SIG-M5 (cell line): ENCODE measurements at regions not wholly inside any gene's neighbourhood (a gene's known extent, or its start where the extent isn't known, plus 50 kb on each side); places are given as distances from the start of the nearest gene placed in this dataset.

ENCODE experiments used
- DNase-seq: peaks from one replicate; lab custom pipeline; 2025; lab: John Stamatoyannopoulos, UW

DNA sequence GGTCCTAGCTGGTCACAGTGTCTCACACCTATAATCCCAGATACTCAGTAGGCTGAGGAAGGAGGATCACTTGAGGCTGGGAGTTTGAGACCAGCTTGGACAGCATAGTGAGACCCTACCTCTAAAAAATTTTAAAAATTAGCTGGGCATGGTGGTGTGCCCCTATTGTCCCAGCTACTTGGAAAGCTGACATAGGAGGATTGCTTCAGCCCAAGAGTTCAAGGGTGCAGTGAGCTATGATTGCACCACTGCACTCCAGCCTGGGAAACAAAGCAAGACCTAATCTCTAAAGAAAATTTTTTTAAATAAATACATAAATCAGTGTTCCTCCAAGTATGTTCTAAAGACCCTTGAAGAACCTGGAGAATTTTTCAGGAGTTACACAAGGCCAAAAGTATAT, 50.6 kb upstream of the GNAO1 start:
- no peak for DNase-seq

GRCh38 chr16:56137269-56137668, 54.0 kb upstream of the GNAO1 start:
- no peak for DNase-seq

GRCh38 chr16:56136256-56136655, 55.0 kb upstream of the GNAO1 start:
- DNase-seq: no peak

DNA sequence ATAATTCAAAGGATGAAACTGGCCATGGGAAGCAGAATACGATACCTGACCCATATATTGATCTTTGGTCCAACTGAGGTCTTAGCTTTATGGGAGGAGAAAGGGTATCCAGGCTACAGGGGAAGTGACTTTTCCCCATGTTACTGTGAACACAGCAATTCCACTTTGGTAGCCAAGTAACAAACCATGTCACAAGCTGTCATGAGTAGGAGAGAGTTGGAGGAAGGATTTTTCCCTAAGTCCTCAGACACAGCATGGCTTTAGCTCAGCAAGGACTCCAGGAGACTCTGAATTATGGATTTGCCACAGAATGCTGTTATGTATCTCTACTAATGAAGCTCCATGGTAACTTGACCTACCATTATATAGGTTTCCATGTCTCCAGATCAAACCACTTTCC, 56.5 kb upstream of the GNAO1 start:
- no peak for DNase-seq

DNA sequence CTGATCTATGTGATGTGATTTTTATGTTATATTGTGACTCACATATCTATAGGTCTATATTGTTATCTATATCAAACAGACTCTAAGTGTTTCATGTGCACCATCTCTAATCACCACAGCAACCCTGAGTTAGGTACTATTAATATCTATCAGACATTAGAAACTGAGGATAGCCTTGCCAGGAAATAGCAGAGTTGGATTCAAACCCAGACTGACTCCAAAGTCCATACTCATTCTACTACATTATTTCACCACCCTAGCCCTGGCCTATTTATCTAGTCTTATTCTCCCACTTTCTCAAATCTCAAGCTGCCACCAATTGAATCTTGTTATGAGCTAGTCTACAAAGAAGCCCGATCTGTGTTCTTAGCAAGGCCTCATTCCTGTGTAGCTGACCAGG, 65.4 kb upstream of the GNAO1 start:
- DNase-seq: no peak

DNA sequence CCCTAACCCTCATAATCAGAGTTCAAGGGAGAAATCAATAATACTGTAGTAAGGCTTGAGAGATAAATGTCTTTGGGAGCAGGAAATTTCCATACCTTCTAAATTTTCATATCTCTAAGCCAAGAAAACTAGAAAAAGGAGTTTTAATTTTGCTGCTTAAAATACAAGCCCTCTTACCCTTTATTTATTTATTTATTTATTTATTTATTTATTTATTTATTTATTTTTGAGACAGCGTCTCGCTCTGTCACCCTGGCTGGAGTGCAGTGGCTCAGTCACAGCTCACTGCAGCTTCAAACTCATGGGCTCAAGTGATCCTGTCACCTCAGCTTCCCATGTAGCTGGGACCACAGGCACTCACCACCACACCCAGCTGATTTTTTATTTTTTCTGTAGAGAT, 69.0 kb upstream of the GNAO1 start:
- DNase-seq: no peak

GRCh38 chr16:56121156-56121500, 70.2 kb upstream of the GNAO1 start:
- no peak for DNase-seq

GRCh38 chr16:56120447-56121155, 70.7 kb upstream of the GNAO1 start:
- DNase-seq: no peak

DNA sequence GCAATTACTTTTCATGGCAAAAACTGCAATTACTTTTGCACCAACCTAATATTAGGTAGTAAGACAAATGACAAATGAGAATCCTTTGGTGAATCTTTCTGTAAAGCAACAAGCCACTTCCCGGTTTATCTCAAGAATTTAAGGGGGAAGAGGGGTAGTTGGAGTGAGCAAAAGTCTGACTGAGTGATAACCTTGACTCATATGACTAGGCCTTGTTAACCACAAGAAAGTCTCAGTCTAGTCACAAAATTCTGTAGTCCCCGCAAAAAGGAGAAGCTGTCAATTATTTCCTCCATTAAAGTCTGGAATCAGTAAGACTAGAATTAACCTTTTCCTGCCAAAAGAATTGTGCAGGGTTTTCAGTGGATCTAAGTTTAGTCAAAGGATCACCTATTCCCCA, 72.2 kb upstream of the GNAO1 start:
- peak; percentile 5 for DNase-seq

DNA sequence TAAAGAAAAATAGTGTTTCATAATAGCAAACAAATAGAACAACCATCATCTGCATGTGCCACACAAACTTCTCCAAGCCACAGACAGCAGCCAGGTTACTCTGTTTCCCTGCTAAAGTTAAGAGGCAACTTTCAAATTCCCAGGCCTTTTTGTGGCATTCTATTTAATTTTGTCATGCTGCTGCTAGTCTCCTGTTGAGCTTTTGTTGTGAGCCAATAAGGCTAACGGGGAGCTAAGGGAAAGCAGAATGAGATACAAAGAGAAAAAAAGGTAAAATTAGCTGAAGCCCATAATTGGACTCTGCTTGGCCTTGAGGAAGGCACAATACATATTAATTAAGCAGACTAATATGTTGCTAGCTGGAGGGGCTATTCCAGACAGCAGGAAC, 74.7 kb upstream of the GNAO1 start:
- no peak for DNase-seq

DNA sequence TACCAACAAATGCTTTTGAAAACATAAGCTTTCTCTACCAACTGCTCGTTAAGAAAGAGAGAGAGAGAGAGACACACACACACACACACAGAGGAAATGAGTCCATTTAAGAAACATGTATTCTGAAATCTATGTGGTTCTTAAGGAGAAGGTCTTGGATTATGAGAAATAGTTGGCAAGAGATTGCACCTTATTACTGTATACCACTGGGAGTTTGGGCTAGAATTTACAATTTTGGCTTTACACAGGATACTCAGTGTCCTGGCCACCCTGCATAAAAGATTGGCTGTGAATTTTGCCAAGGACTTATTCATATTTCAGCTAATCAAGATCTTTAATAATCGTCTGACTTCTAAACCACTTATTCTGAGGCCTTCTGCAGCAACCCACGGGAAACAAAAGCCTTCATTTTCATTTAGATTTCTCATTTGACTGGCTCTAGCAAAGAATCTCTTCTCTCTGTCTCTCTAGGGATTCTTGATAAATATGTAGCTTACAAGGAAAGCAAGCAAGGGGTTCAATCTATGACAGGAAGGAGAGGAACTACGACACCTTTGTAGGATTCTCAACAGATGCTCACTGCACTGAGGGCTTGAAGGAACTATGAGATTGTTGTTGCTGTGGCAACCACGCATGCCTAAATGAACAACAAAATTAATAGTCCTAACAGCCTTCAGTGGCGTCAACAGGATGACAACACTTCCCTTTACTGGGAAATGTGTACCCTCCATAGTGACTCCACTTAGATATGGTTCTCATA, 75.3 kb upstream of the GNAO1 start:
- no peak for DNase-seq

DNA sequence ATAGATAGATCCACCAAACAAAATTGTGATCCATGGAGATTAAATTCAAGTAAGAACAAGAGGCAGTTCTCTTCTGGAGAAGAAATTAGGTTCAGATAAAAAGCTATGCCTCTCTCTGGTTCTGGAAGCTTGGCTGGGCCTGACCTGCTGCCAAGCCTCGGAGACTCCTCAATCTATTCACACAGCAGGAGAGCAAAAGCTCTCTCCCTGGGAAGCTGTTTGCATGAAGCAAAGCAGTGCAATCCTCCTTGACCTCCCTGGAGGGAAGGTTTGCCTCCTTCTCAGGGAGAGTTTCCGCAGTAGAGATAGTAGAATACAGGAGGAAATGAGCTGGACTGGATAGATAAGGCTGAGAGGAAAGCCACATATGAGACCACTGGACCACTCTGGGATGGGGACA, 78.1 kb upstream of the GNAO1 start:
- no peak for DNase-seq

GRCh38 chr16:56111100-56111499, 80.2 kb upstream of the GNAO1 start:
- DNase-seq: no peak

DNA sequence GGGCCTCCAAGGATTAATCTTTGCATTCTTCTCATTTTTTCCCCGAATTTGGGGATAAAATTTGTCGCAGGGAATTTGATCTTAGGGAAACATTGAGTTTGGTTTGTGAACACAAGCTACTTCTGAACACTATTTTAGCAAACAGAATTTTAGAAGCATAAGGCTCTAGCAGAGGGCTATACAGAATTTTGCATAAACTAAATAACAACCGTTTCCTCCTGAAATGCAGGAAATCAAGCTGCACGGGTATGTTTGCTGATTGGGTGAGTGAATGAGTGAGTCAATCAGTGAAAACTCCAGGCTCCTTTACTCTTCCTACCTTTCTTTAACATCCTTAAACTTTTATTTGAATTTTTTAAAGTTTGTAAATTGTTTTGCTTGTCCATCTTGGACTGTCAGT, 81.3 kb upstream of the GNAO1 start:
- DNase-seq: no peak

DNA sequence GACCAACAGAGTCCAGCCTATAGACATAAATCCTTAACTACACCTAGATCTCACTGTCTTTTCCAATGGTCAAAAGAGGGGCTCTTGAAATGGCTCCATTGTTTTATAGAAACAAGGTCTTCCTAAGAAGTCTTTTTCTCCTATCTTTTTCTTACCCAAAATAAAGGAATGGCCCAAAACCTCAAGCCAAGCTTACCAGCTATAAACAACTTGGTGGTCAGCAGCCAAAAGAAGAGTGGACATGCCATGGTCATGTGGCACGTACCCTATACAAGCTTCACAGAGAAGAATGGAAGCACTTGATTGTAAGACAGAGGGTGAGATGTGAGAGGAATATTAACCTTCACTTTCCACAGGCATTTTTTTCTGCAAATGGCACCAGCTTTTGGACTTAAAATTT, 82.1 kb upstream of the GNAO1 start:
- no peak for DNase-seq

- DNase-seq: no peak
These were observed 82.6 kb upstream of the GNAO1 start for GRCh38 chr16:56108724-56109123.

DNA sequence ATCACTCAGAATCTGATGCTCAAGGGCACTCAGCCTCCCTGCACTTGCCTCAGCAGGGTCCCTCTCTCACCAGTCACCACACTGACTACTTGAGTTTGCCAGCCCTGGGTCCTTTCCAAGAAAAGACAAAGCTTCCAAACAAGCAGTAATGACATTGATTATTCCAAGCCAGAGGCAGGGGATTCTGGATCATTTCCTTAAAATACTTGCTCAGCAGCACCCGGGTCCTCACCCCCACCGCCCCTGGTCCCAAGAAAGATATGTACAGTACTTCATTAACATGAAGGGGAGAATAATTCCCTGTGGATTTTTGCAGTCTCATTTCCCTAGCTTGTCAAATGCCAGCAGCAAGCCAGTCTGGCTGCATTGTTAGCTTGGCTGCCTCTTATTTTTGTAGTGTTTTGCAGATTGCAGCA, 83.2 kb upstream of the GNAO1 start:
- DNase-seq: no peak

DNA sequence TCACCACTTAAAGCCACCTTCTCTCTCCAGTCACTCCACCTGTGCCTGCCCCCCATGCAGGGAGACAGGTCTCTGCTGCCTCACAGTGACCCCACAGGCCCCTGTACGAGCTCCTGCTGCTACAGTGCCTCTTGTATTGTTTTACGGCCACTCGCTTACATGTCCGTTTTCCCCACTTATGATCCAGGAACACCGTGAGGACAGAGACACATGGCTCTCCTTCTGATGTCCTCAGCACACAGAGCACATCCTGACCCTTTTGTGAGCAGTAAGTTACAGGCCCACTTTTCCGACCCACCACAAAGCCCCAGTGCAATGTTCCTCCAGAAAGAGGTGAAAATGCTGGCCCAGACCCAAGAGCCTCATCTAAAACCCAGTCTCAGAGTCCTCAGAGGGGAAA, 84.8 kb upstream of the GNAO1 start:
- no peak for DNase-seq

- no peak for DNase-seq
These were observed 88.4 kb upstream of the GNAO1 start for GRCh38 chr16:56102906-56103305.

GRCh38 chr16:56102183-56102686, 89.1 kb upstream of the GNAO1 start:
- no peak for DNase-seq

GRCh38 chr16:56101480-56101879, 89.8 kb upstream of the GNAO1 start:
- no peak for DNase-seq

GRCh38 chr16:56097306-56097705, 94.0 kb upstream of the GNAO1 start:
- no peak for DNase-seq

GRCh38 chr16:56094231-56094630, 97.1 kb upstream of the GNAO1 start:
- DNase-seq: no peak

DNA sequence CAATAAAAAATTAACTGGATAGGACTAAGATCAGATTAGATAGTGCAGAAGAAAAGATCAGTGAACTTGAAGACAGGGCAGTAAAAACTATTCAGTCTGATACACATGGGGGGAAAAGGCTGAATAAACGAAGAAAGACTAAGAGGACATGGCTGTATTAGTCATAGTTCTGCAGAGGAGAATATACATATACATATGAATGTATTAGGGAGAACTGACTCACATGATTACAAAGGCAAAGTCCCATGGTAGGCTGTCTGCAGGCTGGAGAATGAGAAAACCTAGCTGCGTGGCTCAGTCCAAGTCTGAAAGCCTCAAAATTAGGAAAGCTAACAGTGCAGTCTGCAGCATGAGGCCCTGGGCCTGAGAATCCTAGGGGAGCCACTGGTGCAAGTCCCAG, 98.2 kb upstream of the GNAO1 start:
- DNase-seq: no peak
